Prostate gland (tissue), 2 donors: ENCODE measurements at regions not wholly inside any gene's neighbourhood (a gene's known extent, or its start where the extent isn't known, plus 50 kb on each side); places are given as distances from the start of the nearest gene placed in this dataset.

Experiments
- POLR2A ChIP-seq: fragments of 450-650 bp; IDR thresholded peaks from one replicate; pipeline ENCODE4 v1.6.1; 2016; ENCODE audit warnings: antibody characterized with exemption, mild to moderate bottlenecking
- TF ChIP-seq, protein P1 (sequence below), 4 experiments: fragments of 200-600 bp in 2 of 4; fragments of 450-650 bp in 2 of 4; sonication (generic) in 2 of 4; IDR thresholded peaks; 1 replicate in 3 of 4; 2 replicates in 1 of 4; pipeline ENCODE4 v1.5.1; 2016 to 2019; ENCODE audit warnings: antibody characterized with exemption in 4 of 4, mild to moderate bottlenecking in 2 of 4, moderate library complexity in 2 of 4

DNA sequence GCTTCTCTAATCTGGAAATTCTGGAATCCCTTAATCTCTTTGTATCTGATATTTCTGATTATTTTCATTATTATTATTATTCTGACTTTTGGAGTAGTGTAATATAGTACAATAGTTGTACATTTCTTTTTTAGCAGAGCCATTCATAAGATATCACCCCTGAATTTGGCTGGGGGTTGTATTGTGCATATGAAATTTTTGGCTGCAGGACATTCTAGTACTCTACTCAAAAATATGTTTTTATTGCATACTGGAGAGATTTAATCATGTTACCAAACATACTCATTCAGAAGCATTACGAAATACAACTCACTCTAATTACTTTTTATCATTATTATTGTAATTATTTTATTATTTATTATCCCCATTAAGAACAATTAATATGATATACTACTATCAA is 589.7 kb upstream of the KCNMB2 start:
- TF ChIP-seq, protein P1, sequence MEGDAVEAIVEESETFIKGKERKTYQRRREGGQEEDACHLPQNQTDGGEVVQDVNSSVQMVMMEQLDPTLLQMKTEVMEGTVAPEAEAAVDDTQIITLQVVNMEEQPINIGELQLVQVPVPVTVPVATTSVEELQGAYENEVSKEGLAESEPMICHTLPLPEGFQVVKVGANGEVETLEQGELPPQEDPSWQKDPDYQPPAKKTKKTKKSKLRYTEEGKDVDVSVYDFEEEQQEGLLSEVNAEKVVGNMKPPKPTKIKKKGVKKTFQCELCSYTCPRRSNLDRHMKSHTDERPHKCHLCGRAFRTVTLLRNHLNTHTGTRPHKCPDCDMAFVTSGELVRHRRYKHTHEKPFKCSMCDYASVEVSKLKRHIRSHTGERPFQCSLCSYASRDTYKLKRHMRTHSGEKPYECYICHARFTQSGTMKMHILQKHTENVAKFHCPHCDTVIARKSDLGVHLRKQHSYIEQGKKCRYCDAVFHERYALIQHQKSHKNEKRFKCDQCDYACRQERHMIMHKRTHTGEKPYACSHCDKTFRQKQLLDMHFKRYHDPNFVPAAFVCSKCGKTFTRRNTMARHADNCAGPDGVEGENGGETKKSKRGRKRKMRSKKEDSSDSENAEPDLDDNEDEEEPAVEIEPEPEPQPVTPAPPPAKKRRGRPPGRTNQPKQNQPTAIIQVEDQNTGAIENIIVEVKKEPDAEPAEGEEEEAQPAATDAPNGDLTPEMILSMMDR (IDR thresholded peaks at IDR 0.05), result no peak
- TF ChIP-seq POLR2A, result no peak
